ENCODE measurements at regions not wholly inside any gene's neighbourhood (a gene's known extent, or its start where the extent isn't known, plus 50 kb on each side); places are given as distances from the start of the nearest gene placed in this dataset.

DNA sequence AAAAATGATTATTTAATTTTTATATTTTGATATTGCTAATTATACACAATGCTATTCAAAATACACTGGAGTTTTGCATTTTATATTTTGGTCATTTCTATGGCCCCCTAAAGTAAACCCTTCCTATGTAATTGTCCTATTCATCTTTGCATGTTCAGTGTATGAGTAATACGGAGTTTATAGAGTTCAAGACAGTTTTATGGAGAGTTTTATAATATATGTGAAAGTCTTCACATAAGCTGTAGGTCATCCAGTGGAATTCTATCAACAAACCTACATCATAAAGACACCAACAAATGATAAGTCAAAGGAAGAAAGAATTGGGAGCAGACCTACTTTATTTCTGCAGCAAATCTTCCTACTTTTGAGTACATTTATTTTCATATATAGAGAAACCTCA is 1200.4 kb upstream of the EPHA6 start (continued):
- TF ChIP-seq ATF6 (CRISPR knock-in tag; IDR thresholded peaks at IDR 0.05) = no peak
- TF ChIP-seq OVOL2 (CRISPR knock-in tag; IDR thresholded peaks at IDR 0.05; ENCODE audit: borderline replicate concordance) = no peak
- TF ChIP-seq NR3C1 (CRISPR knock-in tag; conservative IDR thresholded peaks at IDR 0.05; ENCODE audit: low read depth) = no peak
- TF ChIP-seq, protein P1, sequence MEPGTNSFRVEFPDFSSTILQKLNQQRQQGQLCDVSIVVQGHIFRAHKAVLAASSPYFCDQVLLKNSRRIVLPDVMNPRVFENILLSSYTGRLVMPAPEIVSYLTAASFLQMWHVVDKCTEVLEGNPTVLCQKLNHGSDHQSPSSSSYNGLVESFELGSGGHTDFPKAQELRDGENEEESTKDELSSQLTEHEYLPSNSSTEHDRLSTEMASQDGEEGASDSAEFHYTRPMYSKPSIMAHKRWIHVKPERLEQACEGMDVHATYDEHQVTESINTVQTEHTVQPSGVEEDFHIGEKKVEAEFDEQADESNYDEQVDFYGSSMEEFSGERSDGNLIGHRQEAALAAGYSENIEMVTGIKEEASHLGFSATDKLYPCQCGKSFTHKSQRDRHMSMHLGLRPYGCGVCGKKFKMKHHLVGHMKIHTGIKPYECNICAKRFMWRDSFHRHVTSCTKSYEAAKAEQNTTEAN (CRISPR knock-in tag; IDR thresholded peaks at IDR 0.05) = no peak
- TF ChIP-seq ATF1 (CRISPR knock-in tag; IDR thresholded peaks at IDR 0.05) = no peak
- no peak for TF ChIP-seq E2F4 (CRISPR knock-in tag; IDR thresholded peaks at IDR 0.05; ENCODE audit: borderline replicate concordance, low read depth)
- TF ChIP-seq ERG (CRISPR knock-in tag; IDR thresholded peaks at IDR 0.05) = no peak

- Mint-ChIP-seq H3K9me3 (peaks cover 4% of the 10 kb centered on the region; the same call in 1 of the 2 replicates), H3K27ac (no peak overlapping the region), H3K36me3 (no peaks in the 10 kb centered on the region), H3K4me1 (no peaks in the 10 kb centered on the region), H3K4me3 (no peak overlapping the region), H3K27me3 (ENCODE audit: low read depth) (no peaks in the 10 kb centered on the region)
- TF ChIP-seq ZNF396 (CRISPR knock-in tag; IDR thresholded peaks at IDR 0.05; ENCODE audit: borderline replicate concordance) = no peak
- no peak for TF ChIP-seq ELF4 (CRISPR knock-in tag; IDR thresholded peaks at IDR 0.05; ENCODE audit: low read depth)
- TF ChIP-seq ZNF317 (CRISPR knock-in tag; IDR thresholded peaks at IDR 0.05; ENCODE audit: borderline replicate concordance, low read depth) = no peak
- no peak for TF ChIP-seq CREM (CRISPR knock-in tag; IDR thresholded peaks at IDR 0.05)
- TF ChIP-seq E2F5 (CRISPR knock-in tag; IDR thresholded peaks at IDR 0.05) = no peak
- no peak for DNase-seq (ENCODE audit: low spot score)
- ChIA-PET POLR2A (no interaction called here), CTCF (no interaction called here)
- ATAC-seq = no peak
Observed at GRCh38 chr3:95615592-95616310, 1198.6 kb upstream of the EPHA6 start.

- POLR2A ChIA-PET = no interaction called here
- H3K9me3 Mint-ChIP-seq = 0 out of 2 replicates have a peak, but pooled peaks cover 5% of the 10 kb centered on the region
- CTCF ChIA-PET = no interaction called here
- no peaks in the 10 kb centered on the region; the same call in 1 of the 2 replicates for H3K27me3 Mint-ChIP-seq (ENCODE audit: low read depth)
- ATAC-seq (no peak), DNase-seq (ENCODE audit: low spot score) (no peak)
- no peak for TF ChIP-seq NR3C1 (CRISPR knock-in tag; conservative IDR thresholded peaks at IDR 0.05; ENCODE audit: low read depth)
- no peak for TF ChIP-seq GTF2I (CRISPR knock-in tag; conservative IDR thresholded peaks at IDR 0.05)
- H3K4me3 Mint-ChIP-seq = no peak overlapping the region
- no peaks in the 10 kb centered on the region for H3K36me3 Mint-ChIP-seq
- H3K27ac Mint-ChIP-seq = no peak overlapping the region
- peaks cover 39% of the 10 kb centered on the region for H3K4me1 Mint-ChIP-seq
Observed at GRCh38 chr3:95626107-95626506, 1188.3 kb upstream of the EPHA6 start.

All from WTC11 (cell line).